Testis (tissue), 2 donors: ENCODE measurements at regions not wholly inside any gene's neighbourhood (a gene's known extent, or its start where the extent isn't known, plus 50 kb on each side); places are given as distances from the start of the nearest gene placed in this dataset.

ENCODE experiments used
- POLR2A ChIP-seq: fragments of 450-650 bp; IDR thresholded peaks from one replicate; pipeline ENCODE4 v1.6.1; 2017; ENCODE audit warnings: antibody characterized with exemption, mild to moderate bottlenecking, moderate library complexity
- TF ChIP-seq, protein P1 (sequence below), 3 experiments: fragments of 450-650 bp in 2 of 3; fragments of 200-600 bp in 1 of 3; sonication (generic) in 1 of 3; IDR thresholded peaks; one replicate each; pipeline ENCODE4 v1.5.1; 2016 to 2019; ENCODE audit warnings: antibody characterized with exemption in 3 of 3, mild to moderate bottlenecking in 2 of 3, moderate library complexity in 1 of 3

- TF ChIP-seq, protein P1, sequence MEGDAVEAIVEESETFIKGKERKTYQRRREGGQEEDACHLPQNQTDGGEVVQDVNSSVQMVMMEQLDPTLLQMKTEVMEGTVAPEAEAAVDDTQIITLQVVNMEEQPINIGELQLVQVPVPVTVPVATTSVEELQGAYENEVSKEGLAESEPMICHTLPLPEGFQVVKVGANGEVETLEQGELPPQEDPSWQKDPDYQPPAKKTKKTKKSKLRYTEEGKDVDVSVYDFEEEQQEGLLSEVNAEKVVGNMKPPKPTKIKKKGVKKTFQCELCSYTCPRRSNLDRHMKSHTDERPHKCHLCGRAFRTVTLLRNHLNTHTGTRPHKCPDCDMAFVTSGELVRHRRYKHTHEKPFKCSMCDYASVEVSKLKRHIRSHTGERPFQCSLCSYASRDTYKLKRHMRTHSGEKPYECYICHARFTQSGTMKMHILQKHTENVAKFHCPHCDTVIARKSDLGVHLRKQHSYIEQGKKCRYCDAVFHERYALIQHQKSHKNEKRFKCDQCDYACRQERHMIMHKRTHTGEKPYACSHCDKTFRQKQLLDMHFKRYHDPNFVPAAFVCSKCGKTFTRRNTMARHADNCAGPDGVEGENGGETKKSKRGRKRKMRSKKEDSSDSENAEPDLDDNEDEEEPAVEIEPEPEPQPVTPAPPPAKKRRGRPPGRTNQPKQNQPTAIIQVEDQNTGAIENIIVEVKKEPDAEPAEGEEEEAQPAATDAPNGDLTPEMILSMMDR (IDR thresholded peaks at IDR 0.05): no peak
- no peak for TF ChIP-seq POLR2A
These were observed 177.6 kb downstream of the HHIPL2 start for GRCh38 chr1:222370081-222370912.
